Cerebellar nuclear complex (tissue), 1 donor: ENCODE measurements at regions not wholly inside any gene's neighbourhood (a gene's known extent, or its start where the extent isn't known, plus 50 kb on each side); places are given as distances from the start of the nearest gene placed in this dataset.

Experiments
- DNase-seq, 2 experiments: peaks; one replicate each; lab custom pipeline; 2025; lab: John Stamatoyannopoulos, UW

- no peak for DNase-seq
These were observed 126.9 kb downstream of the MRM1 start for GRCh38 chr17:36728030-36728991.

GRCh38 chr17:36730095-36730808 is 128.9 kb downstream of the MRM1 start:
- DNase-seq: no peak

- DNase-seq: no peak
These were observed 129.6 kb downstream of the MRM1 start for GRCh38 chr17:36730857-36731490.

- no peak for DNase-seq
These were observed 130.4 kb downstream of the MRM1 start for GRCh38 chr17:36731811-36732210.

GRCh38 chr17:36732351-36732750 is 131.0 kb downstream of the MRM1 start:
- DNase-seq: no peak

- no peak for DNase-seq
These were observed 135.1 kb downstream of the MRM1 start for GRCh38 chr17:36736201-36737156.

GRCh38 chr17:36739208-36739607 is 137.8 kb downstream of the MRM1 start:
- DNase-seq: no peak

- no peak for DNase-seq
These were observed 138.8 kb downstream of the MRM1 start for GRCh38 chr17:36740157-36740556.

- DNase-seq: no peak
These were observed 139.9 kb downstream of the MRM1 start for GRCh38 chr17:36741019-36741902.

- no peak for DNase-seq
These were observed 141.1 kb downstream of the MRM1 start for GRCh38 chr17:36742267-36743000.

- no peak for DNase-seq
These were observed 141.7 kb downstream of the MRM1 start for GRCh38 chr17:36743130-36743529.

- no peak for DNase-seq
These were observed 145.1 kb downstream of the MRM1 start for GRCh38 chr17:36746381-36747053.

GRCh38 chr17:36747861-36748260 is 146.5 kb downstream of the MRM1 start:
- DNase-seq: no peak

GRCh38 chr17:36748272-36748671 is 146.9 kb downstream of the MRM1 start:
- DNase-seq: no peak

GRCh38 chr17:36749493-36749892 is 148.1 kb downstream of the MRM1 start:
- DNase-seq: no peak

GRCh38 chr17:36750316-36750885 is 149.0 kb downstream of the MRM1 start:
- DNase-seq: no peak

- DNase-seq: no peak
These were observed 150.9 kb downstream of the MRM1 start for GRCh38 chr17:36752096-36752888.

- DNase-seq: no peak
These were observed 154.2 kb downstream of the MRM1 start for GRCh38 chr17:36755586-36755985.
